RWPE2 (cell line): ENCODE measurements at regions not wholly inside any gene's neighbourhood (a gene's known extent, or its start where the extent isn't known, plus 50 kb on each side); places are given as distances from the start of the nearest gene placed in this dataset.

Experiments
- ATAC-seq: fragments of 200-7000 bp; cut with Tn5 transposase; 3 replicates; pipeline ENCODE4 v1.9.1; 2021; ENCODE audit warnings: low read depth
- DNase-seq: peaks from one replicate; pipeline ENCODE4 v3.0.0-alpha.2; 2020; ENCODE audit warnings: low spot score
- H3K27ac ChIP-seq: fragments of 450-650 bp; 2 replicates; pipeline ENCODE4 v1.5.1; 2017; ENCODE audit warnings: mild to moderate bottlenecking; ENCODE audit not compliant: poor library complexity, severe bottlenecking
- H3K27me3 ChIP-seq: fragments of 250-450 bp; sonication (Bioruptor Pico); 2 replicates; pipeline ENCODE4 v1.5.1; 2021; ENCODE audit warnings: mild to moderate bottlenecking, moderate library complexity; ENCODE audit not compliant: insufficient read depth, poor library complexity, severe bottlenecking
- H3K36me3 ChIP-seq: fragments of 250-450 bp; sonication (Bioruptor Pico); 2 replicates; pipeline ENCODE4 v1.5.1; 2020; ENCODE audit warnings: low read depth, mild to moderate bottlenecking, moderate library complexity
- H3K4me1 ChIP-seq: fragments of 250-450 bp; sonication (Bioruptor Pico); 2 replicates; pipeline ENCODE4 v1.5.1; 2021; ENCODE audit warnings: mild to moderate bottlenecking, moderate library complexity; ENCODE audit not compliant: insufficient read depth, poor library complexity, severe bottlenecking
- H3K4me3 ChIP-seq: fragments of 250-450 bp; sonication (Bioruptor Pico); 2 replicates; pipeline ENCODE4 v1.5.1; 2021; ENCODE audit warnings: mild to moderate bottlenecking, moderate library complexity; ENCODE audit not compliant: severe bottlenecking
- H3K9me3 ChIP-seq: fragments of 250-450 bp; sonication (Bioruptor Pico); 2 replicates; pipeline ENCODE4 v1.5.1; 2021; ENCODE audit warnings: mild to moderate bottlenecking, moderate library complexity; ENCODE audit not compliant: severe bottlenecking
- TF ChIP-seq, protein P1 (sequence below): fragments of 450-650 bp; IDR thresholded peaks from one replicate; pipeline ENCODE4 v1.5.1; 2017; ENCODE audit warnings: mild to moderate bottlenecking, moderate library complexity; ENCODE audit not compliant: poor library complexity, severe bottlenecking

DNA sequence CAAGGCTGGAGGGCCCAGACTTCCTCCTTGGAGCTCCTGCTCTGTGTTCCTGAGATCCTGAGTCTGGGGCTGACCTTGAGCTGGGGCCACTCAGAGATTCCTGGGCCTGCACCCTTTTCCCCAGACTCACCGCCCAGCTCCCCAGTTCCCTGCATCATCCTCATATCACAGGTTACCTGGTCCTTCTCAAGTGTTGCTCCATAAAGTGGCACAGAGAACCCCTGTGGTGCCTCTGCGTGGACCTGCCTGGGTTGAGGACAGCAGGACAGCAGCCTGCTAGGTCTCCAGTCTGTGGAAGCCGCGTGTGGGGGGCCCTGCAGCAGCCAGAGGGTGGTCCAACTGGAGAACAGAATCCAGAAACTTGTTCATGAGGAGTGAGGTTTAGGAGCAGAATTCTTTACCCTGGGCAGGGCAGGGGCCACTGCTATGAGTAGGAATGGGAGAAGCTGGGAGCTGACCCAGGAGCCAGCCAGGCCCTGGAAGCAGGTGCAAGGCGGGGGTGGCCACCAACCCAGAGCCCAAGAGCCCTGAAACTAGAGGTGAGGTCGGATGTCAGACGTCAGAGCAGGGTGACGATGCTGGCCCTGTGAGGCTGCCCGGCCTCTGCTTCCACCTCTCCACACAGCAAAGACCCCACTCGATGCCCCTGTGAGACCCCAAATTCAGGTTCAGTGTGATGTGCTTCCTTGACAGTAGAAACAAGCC is 299.4 kb downstream of the TCERG1L start:
- H3K4me3 ChIP-seq: no peak overlapping the region
- no peaks in the 10 kb centered on the region for H3K27me3 ChIP-seq
- no peaks in the 10 kb centered on the region for H3K36me3 ChIP-seq
- H3K27ac ChIP-seq: no peak overlapping the region
- TF ChIP-seq, protein P1, sequence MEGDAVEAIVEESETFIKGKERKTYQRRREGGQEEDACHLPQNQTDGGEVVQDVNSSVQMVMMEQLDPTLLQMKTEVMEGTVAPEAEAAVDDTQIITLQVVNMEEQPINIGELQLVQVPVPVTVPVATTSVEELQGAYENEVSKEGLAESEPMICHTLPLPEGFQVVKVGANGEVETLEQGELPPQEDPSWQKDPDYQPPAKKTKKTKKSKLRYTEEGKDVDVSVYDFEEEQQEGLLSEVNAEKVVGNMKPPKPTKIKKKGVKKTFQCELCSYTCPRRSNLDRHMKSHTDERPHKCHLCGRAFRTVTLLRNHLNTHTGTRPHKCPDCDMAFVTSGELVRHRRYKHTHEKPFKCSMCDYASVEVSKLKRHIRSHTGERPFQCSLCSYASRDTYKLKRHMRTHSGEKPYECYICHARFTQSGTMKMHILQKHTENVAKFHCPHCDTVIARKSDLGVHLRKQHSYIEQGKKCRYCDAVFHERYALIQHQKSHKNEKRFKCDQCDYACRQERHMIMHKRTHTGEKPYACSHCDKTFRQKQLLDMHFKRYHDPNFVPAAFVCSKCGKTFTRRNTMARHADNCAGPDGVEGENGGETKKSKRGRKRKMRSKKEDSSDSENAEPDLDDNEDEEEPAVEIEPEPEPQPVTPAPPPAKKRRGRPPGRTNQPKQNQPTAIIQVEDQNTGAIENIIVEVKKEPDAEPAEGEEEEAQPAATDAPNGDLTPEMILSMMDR: no peak
- ATAC-seq (no peak), DNase-seq (no peak)
- H3K9me3 ChIP-seq: no peaks in the 10 kb centered on the region
- H3K4me1 ChIP-seq: no peaks in the 10 kb centered on the region

DNA sequence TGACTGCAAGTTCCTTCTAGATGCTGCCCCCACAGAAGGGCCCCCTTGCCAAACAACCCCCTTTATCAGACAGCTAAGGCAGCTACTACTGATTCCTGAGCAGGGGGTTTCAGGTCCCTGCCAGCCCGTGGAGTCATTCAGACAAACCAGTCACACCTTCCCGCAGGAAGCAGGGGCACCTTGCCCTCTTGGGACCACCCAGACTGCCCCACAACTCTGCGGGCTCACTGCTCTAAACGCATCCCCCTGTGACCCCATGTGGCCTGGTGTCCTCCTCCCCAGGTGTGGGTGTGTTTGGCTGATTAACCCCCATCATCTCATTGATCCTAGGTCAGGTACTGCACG is 298.9 kb downstream of the TCERG1L start:
- H3K36me3 ChIP-seq: no peaks in the 10 kb centered on the region
- ATAC-seq (no peak), DNase-seq (no peak)
- TF ChIP-seq, protein P1: no peak
- H3K27ac ChIP-seq: no peak overlapping the region
- no peak overlapping the region for H3K4me3 ChIP-seq
- H3K27me3 ChIP-seq: no peaks in the 10 kb centered on the region
- H3K4me1 ChIP-seq: no peaks in the 10 kb centered on the region
- no peaks in the 10 kb centered on the region for H3K9me3 ChIP-seq

DNA sequence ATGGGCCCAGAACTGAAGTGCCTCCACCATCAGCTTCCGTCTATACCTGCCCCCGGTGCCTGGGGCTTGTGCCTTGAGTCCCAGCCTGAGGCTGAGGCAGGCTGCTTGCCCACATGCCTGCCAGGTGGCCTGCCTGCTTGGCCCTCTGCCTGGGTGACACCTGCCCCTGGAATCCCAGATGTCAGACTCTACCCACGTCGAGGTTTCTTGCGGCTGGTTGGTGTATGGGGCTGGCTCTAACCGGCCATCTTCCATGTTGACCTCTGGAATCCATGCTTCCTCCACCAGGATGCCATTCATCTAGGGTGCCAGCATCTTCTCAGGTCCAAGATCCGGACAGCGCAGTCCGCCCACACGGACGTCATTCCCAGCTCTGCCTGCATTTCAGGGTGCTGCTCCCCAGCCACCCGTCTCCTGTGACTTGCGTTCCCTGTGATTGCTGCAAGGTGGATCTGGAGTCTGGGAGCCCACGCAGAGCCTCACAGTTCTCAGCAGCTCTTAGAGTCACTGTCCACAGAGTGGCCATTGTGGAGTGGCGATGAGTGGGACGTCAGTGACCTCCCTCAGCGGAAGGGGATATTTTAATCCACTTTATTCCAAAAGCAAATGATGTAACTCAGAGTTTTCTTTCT is 298.1 kb downstream of the TCERG1L start:
- ATAC-seq: no peak
- H3K4me3 ChIP-seq: no peak overlapping the region
- H3K36me3 ChIP-seq: no peaks in the 10 kb centered on the region
- no peak overlapping the region for H3K27ac ChIP-seq
- no peak for DNase-seq
- no peaks in the 10 kb centered on the region for H3K27me3 ChIP-seq
- TF ChIP-seq, protein P1: no peak
- no peaks in the 10 kb centered on the region for H3K9me3 ChIP-seq
- H3K4me1 ChIP-seq: no peaks in the 10 kb centered on the region

DNA sequence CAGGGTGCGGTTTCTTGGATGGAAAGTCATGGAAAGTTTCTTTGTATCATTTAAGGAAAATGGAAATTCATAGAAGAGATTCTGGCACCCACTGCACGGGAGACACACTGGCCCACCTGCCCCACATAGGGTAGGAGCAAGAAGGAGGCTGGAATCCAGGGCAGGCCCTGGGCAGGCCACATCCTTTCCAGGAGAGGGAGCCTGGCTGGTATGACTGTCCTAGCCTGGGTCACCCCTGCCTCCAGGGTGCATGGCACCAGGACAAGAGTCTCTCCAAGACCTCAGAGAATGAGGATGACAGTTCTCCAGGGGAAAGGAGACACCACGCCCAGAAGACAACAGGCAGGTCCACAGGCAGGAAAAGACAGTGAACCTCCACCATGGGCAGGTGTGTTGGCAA is 297.2 kb downstream of the TCERG1L start:
- TF ChIP-seq, protein P1: no peak
- Histone ChIP-seq H3K4me1 (no peaks in the 10 kb centered on the region), H3K27me3 (no peaks in the 10 kb centered on the region), H3K27ac (no peak overlapping the region), H3K9me3 (no peaks in the 10 kb centered on the region), H3K36me3 (no peaks in the 10 kb centered on the region), H3K4me3 (no peak overlapping the region)
- no peak for DNase-seq
- ATAC-seq: no peak

DNA sequence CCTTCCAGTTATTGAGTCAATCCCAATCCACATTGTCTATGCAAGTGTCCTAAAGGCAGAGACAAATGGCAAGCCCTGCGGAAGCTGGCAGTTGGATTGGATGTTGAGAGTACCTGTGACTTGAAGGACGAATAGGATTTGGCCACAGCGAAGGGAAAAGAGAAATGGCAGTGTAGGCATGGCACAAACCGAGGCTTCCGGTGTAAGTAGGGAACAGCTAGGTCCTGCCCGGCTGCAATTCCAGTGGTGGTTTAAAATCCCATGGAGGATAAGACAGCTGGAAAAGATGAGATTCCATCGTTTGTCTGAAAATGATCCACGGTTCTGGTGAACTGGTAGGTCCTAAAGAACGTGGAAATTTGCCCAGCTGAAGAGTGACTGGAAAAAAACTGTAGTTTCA is 296.2 kb downstream of the TCERG1L start:
- Histone ChIP-seq H3K4me1 (no peaks in the 10 kb centered on the region), H3K36me3 (no peaks in the 10 kb centered on the region), H3K4me3 (no peak overlapping the region), H3K9me3 (no peaks in the 10 kb centered on the region), H3K27ac (no peak overlapping the region), H3K27me3 (no peaks in the 10 kb centered on the region)
- no peak for DNase-seq
- ATAC-seq: no peak
- TF ChIP-seq, protein P1: no peak
